C1 segment of cervical spinal cord (tissue), 14 donors: ENCODE measurements at regions not wholly inside any gene's neighbourhood (a gene's known extent, or its start where the extent isn't known, plus 50 kb on each side); places are given as distances from the start of the nearest gene placed in this dataset.

Source experiments
- DNase-seq, 14 donors: peaks; one replicate each; lab custom pipeline; 2025; lab: John Stamatoyannopoulos, UW

DNA sequence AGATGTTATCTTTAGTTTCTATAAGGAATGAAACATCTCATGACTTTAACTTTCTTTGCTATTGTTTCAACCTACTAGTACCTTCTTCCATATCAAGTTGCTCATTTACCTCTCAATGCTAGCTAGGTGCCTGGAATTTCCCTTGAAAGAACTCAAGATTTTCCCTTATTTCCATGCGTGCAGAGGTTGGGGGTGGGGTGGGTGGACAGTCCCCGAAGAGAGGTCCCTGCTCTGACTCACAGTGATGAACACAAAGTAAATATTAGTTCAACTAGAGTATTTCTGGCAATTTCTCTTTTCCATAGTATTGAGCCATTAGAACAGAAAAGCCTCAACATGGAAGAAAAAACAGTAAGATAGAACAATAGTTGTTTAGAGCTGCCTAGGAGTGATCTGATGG, 239.0 kb upstream of the ZP4 start:
- DNase-seq = no peak

DNA sequence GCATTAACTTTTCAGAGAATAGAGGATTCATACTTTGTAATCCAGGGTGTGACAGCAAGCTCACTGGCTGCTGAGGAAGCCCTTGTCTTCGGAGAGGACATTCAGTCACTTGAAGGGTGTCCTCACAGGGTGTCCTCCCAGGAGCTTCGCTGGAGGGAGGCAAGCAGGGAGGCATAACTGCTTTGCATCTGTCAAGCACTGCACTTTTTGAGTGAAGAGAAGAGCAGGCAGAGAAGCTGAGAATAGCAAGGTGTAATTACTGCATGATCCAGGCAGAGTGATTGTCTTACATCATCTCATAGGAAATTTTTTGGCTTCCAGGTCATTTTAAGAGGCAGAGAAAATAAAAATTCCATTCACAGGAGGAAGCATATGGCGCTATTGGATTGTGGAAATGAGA, 232.5 kb upstream of the ZP4 start:
- DNase-seq = no peak

DNA sequence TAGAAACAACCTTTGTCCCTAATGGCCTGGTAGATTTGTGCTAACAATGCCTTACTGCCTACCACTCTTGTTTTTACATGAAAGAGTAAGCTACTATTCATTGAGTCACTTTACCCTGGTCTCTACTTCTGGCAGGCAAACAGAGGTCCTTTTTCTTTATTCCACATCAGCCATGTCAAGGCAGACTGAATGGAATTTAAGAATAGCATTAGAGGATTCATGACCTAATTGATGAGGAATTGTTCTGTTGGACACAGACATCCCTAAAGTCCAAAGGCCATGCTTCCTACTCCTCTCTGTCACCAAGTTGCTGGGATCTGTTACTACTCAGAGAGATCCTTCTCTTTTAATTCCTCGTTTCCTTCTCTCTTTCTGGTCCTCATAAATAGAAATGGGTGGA, 229.1 kb upstream of the ZP4 start:
- no peak for DNase-seq

DNA sequence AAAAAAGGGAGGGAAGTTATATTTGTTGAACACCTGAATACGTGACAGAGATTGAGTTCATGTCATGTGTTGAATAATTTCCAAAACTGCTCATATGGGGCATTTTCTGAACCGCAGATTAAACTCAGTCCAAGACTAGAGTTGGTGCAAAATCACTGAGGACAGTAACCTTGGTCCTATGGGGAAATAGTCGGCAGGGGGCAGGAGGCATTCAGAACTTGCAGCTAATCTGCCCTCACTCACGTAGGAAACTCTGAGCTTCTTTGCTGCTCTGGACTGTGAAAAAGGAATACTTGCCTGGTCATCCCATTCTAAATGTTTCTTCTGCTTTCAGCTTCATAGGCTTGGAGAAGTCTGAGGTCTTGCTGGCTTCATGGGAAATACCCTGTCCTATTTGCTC, 228.3 kb upstream of the ZP4 start:
- no peak for DNase-seq

DNA sequence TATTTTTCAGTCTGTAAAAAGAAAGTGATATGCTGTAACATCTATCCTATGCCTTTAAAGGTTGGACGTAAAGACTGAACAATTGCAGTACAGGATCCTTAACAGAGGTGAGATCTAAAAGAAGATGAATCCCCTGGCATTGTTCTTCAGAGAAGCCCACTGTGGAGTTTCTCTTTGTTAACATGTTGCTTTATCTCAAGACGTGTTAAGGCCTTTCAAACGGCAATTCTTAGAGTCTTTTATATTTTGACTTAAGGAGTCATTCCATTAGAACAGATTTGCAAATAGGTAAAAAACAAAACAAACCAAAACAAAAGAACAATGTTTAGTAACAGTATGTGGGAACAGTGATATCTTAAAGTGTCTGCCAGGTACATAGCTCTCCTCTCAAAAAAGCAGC, 225.1 kb upstream of the ZP4 start:
- DNase-seq = no peak

DNA sequence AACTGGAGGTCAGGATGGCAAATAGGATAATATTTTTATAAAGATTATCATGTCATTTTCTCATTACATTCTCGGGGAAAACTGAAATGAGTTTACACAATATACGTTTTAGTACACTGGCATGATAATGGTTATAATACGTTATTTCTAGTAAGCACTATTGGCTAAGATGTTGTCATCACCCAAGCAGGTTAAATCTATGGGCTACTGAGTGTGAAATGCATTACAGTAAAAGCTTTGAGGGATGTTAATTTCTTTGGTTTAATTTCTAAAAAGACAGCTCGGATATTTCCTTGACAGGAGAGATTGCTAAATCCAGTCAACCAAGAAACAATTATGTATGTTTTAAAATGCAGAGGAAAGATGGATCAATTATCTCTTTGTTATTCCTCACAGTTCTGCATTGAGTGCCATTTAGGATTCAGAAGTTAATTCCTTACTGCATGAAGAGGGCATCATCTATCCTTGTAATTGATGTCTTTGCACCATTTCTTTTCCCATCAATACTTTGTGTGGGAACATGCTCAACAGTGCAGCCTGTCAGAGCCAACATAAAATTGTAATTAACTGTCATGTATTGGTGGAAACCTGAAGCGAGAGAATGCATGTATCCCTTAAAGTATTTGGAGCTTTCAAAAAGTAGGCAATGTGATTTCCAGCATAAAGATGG, 222.4 kb upstream of the ZP4 start:
- no peak for DNase-seq

DNA sequence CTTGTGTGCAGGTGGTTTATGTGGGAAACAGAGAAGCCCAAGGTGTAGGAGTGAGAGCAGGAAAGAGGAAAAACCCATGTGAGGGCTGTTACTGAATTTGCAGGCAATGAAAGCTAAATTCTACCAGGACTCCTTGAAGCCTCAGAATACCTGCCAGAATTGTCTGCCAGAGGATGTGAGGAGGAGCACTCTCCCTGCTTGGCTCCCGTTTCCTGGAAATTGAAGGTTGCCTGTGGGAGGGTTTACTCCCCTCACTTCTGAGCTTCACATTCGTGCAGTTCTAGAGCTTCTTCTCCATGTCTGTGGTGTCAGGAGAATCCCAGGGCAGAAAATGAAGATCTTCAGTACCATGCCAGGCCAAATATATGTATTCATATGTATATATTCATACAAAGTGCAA, 220.8 kb upstream of the ZP4 start:
- DNase-seq = no peak

DNA sequence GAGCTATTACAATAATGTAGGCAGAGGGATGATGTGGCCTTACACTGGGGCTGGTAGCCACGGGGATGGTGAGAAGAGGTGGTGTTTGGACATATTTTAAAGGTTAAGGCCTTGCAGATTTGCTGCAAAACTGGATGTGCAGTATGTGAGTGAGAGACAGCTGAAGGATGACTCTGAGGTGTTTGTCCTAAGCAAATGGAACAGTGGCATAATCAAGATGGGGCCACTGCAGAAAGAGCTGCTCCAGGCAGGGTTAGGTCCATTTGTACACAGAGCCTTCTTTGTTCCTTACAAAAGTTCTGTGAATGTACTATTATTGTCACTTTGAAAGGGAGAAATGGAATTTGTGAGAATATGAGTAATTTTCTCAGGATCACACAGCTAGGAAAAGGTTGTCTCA, 220.4 kb upstream of the ZP4 start:
- DNase-seq = no peak

DNA sequence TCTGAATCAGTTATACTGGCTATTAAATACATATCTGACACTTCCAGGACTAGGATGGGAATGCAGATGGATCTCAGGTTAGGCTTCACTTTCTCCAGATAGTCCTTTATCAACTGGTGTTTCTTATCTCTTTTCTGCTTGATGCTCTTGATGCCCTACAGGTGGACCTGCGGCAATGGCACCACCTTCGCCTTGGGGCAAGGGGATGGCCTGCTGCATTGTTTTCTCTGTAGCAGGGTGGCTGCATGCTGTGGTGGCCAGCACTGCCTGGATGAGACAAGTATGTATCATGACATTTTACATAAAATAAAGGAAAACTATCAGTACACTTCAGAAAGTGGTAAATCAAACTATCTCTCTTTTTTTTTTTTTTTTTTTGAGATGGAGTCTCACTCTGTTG, 217.7 kb upstream of the ZP4 start:
- no peak for DNase-seq

DNA sequence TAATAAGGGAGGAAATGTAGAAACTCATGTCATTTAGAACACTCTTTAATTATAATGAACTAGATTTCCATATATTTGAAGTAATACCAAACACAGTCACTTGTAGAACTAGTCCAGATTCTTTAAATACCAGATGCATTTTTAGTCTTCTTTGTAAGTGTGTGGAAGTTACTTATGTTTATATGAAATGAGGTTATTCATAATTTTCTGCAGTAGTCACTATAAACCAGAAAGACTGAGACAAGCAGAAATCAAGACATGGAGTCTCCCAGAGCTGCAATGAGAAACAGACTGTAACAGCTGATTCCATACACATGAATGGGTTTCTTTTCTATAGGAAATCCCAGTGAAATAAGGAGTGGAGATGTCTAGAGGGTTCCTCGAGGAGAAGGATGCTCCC, 216.6 kb upstream of the ZP4 start:
- no peak for DNase-seq

DNA sequence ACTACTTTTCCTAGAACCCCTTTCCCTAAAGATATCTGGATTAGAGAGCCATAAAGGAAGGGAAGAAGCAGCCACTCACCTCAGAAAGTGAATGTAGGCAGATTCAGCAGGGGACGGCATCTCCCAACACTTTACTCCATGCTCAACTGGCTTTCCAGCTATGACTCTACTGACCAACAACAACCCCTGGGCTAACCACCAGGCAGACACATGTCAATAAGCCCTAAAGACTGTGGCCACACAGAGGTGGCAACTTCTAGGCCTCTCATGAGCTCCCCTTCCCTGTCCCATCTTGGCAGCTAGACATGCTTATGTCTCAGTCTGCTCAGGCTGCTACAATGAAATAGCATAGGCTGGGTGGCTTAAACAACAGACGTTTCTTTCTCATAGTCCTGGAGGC, 214.0 kb upstream of the ZP4 start:
- DNase-seq = no peak

DNA sequence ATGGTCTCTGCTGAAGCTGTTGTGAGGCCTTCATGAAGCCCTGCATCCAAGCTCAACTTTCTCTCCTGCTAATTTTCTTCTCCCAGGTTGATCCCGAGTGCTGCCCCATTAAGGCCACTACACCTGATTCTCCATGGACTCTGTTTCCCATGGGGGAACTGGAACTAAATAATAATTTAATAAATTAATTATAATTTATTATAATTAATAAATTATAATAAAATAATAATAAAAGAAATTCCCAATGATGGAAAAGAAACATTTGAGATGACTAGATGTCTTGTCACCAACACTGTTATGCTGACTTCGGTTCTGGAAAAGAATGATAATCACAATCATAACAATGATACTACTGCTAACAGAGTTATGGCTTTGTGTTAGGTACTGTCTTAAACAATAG, 211.2 kb upstream of the ZP4 start:
- no peak for DNase-seq

DNA sequence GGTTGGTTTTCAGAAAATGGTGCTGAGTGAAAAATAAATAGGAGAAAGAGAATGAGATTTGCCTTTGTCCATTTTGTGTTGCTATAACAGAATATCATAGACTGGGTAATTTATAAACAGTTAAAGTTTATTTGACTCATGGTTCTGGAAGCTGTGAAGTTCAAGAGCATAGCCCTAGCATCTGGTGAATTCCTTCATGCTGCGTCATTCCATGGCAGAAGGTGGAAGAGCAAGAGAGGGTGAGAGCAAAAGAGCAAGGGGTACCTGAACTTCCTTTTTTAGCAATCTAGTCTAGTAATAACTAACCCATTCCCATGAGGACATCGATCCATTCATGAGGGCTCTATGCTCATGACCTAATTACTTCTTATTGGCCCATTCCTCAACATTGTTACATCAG, 209.1 kb upstream of the ZP4 start:
- DNase-seq = no peak

DNA sequence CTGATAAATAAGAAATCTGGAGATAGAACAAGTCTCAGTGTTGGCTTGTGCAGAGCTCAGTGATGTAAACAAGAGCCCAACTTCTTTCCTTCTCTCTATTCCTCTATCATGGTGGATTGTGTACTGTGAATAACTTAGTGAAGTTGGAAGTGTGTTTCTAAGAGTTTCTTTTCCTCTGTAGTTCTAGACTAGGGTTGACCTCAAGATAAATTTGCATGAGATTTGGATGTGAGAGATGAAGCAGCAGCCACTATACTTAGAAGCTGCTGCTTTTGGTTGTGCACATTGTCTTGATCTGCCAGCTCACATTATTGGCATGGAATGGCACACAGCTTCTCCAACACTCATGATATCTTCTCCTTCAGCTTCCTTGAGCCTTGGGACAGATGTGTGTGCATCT, 198.9 kb upstream of the ZP4 start:
- no peak for DNase-seq

DNA sequence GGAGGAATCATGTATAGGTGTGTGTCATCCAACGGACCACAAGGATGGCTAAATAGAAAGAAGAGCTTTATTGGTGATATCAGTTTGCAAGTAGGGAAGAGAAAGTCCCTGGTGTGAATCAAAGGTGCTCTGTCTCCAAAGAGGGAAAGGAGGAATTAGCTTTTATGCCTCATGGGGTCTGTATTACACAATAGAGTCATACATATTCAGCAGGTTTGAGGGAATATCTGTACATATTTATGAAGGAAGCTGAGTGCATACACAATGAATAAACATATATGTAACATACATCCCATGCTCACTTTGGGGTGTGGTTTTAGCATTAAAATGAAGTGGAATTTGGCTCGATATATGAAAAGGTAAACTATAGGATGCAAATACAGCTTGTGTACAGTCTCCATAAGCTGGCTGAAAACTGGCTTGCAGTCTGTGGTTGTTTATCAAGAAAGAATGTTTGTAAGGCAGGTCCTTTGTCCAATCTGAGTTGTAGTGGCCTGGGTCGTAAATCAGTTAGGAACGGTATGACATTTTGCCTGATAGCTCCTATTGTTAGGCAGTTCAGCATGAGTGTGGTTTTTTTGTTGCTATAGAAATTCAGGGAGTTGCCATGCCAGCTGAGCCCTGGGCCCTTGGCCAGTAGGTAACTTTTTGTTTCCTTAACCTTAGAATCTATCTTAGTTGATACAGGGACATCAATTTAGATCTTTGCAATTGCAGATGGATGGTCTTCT, 198.0 kb upstream of the ZP4 start:
- DNase-seq = no peak

DNA sequence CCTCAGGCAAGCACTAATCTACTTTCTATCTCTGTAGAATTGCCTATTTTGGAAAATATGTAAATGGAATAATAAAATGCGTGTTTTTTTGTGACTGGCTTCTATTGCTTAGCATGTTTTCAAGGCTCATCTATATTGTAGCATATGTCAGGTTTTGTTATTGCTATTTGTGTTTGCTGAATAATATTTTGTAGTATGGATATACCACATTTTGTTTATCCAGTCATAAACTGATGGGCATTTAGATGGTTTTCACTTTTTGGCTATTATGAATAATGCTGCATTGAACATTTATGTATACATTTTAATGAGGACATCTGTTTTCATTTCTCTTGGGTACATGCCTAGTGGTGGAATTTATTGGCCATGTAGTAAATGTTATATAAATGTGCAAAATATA, 183.3 kb upstream of the ZP4 start:
- no peak for DNase-seq

DNA sequence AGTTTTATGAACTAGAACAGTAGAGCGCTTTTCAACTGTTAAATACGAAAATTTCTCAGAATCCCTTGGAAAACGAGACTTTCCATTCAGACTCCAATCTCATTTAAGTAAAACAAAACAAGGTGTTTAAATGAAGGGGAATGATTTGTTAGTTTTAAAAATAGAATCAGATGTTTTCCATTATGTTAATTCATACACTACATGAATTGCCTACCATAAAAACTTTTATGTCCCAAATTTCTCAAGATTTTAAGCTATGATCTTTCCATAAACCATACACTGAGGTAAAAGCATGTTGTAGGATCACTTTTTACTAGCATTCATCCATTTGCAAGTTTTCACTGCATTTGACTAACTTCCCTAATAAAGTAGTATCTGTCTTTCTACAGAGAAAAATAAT, 180.3 kb upstream of the ZP4 start:
- no peak for DNase-seq

DNA sequence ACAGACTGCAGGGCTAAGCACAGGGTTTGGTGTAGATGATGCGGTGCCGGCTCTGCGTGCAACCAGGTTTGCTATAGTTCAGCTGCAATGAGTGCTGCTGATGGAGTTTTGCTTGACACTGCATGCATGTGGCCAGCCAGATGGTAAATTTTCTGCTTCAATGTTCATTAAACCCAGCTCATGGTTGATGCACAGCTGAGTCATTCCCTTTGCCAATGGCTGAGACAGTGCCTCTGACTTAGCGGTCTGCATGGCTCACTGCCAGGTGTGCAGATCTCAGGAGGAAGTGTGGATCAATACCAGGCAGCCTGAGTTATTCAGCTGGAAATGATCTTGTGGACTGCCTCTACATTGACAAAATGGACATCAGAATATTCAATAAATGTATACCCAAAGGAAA, 172.7 kb upstream of the ZP4 start:
- DNase-seq = no peak

DNA sequence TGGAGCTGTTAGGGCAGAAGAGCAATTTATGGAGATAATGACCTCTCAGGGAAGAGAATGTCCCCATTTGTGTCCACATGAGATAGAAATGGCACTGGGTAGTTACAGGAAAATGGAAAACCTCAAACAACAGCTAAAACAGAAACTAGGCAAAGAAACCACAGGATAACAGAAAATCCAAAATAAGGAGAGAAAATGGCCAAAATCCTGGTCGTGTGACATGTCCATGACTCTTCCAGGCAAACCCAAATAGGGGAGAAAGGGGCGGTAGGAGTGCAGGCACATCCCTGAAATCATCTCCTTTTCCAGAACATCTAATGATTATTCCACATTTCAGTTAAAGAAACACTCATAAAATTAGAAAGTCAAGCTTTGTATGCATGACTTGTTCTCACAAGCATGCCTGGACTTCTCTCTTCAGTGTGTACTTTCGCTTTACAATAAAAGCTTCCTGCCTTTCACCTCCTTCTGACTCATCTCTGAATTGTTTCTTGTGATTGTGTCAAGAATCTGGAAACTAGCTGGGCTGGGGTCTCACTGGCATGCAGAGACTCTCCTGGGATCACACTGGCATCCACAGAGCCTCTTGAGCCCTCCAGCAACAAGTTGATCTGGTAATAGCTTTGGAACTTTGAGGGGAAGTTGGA, 171.4 kb upstream of the ZP4 start:
- DNase-seq = no peak

DNA sequence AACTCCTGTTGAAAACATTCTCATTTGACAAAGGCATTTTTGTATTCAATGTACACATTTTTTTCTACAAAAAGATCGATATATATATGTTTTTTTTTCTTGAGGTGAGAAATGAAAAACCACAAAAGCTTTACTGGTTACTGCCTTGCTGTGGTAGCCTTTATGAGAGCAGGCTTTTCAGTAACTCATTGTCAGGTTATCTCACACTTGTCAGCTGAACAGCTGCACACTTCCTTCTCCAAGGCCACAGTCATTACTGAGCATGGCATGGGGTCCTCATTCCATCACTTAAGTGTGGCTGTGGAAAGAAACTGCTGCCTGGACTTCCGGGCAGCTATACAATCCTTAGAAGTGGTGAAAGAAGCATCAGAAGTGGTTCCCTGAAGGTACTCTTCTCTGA, 169.3 kb upstream of the ZP4 start:
- no peak for DNase-seq

DNA sequence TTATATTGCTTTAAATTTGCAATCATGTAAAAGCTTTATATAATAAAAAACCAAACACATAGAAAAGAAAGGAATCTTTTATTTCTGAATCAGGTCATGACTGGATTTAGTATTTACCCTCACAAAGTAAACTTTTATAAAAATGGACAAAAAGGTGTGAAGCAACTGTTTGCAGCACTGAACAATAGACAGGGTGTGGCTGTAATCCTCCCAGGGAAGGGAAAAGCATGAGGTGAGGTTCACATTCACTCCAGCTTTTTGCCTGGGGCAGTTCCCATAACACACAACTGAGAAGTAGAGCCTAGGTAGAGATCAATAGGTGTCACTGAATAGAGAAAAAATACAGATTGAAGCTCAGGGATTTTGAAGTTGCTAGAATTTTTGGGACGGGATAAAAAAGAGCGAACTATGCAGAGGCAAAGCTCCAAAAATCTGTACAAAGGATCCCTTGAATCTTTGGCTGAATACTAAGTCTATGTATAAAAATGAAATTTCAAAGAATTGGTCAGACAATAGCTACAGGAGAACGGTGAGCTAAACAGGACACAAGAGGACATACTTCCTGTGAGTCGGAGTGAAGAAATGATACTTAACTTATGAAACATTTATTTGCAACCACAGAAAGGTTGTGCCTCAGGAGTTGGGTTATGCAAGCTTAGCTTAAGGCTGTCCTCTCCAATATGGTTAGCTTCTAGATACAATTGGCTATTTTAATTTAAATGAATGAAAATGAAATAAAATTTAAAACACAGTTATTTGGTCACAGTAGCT, 162.0 kb upstream of the ZP4 start:
- DNase-seq = no peak

DNA sequence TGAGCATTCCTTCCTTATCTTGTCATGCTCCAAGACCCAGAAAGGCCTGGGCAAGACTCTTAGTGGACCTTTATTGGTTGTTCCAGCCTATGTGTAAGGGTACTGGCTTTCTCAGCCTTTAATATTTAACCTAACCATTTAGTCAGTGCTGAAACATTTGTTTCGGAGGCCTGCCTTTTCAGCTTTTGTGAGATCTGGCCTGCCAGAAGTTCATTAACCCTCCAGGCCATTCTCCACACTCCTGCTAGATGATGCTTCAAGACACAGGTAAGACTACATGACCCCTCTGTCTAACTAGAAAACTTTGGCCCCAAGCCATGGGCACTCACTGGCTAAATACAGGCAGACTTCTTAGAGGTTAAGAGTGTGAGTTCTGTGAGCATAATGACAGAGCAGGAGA, 138.4 kb upstream of the ZP4 start:
- no peak for DNase-seq

DNA sequence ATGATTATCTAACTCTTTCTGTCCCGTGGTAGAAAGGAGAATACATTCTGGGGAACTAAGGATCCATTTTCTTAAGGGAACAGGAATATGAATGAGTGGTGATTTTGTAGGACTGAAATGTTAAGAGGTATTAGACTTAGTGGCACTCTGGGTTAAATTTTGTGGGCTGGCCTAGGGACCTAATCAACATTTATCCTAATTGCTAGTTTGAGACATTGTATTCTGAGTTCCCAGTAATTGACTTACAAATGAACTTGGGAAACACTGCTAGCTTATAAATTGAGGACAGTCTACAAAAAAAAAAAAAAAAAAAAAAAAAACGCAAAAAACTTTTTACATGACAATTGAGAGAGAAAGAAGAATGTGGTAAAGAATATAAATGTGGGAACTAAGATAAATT, 136.6 kb upstream of the ZP4 start:
- DNase-seq = no peak
